HCT116 (cell line): ENCODE measurements at regions not wholly inside any gene's neighbourhood (a gene's known extent, or its start where the extent isn't known, plus 50 kb on each side); places are given as distances from the start of the nearest gene placed in this dataset.

Experiments
- ATAC-seq: fragments of 200-7000 bp; cut with Tn5 transposase; 2 replicates; pipeline ENCODE4 v1.9.1; 2020; ENCODE audit warnings: mild to moderate bottlenecking, moderate library complexity
- BruUV-seq: library from RNA; stranded (reverse); fragments of 400-500 nt; replicated peaks from 2 replicates; lab custom pipeline; 2021; lab: Mats Ljungman, UMichigan
- CTCF ChIA-PET: fragments of 300-600 bp; sonication (Branson Sonifier 250); formaldehyde crosslinking; loops from one replicate; lab custom pipeline; 2021; ENCODE audit warnings: antibody characterized with exemption; lab: Charles Lee
- POLR2A ChIA-PET: fragments of 300-600, 350-600 bp; sonication (Branson Sonifier 250); formaldehyde crosslinking; loops from one replicate; lab custom pipeline; 2021; ENCODE audit warnings: antibody characterized with exemption; lab: Charles Lee
- RAD21 ChIA-PET, 2 experiments: fragments of 300-600 bp; sonication (Branson Sonifier 250); formaldehyde crosslinking; loops; one replicate each; lab custom pipeline; 2023; ENCODE audit warnings: low total read pairs in 2 of 2; ENCODE audit not compliant: uncharacterized antibody in 2 of 2, unreplicated experiment in 2 of 2, low non-redundant PET in 1 of 2; lab: Charles Lee
- DNase-seq: peaks from one replicate; pipeline ENCODE4 v3.0.0-alpha.2; 2010; ENCODE audit warnings: low read depth, low spot score
- H2AFZ ChIP-seq: fragments of 200-600 bp; shearing (Covaris generic), sonication (generic); 2 replicates; pipeline ENCODE4 v1.6.1; 2017; ENCODE audit warnings: low read depth, mixed run types, mixed read lengths, antibody characterized with exemption, low read length; ENCODE audit not compliant: poor library complexity, severe bottlenecking
- H3K27ac ChIP-seq: 2 replicates; pipeline ENCODE4 v1.5.1; 2012; ENCODE audit warnings: low read depth, low read length
- H3K27me3 ChIP-seq: fragments of 200-600 bp; sonication (generic); 2 replicates; pipeline ENCODE4 v1.6.1; 2016; ENCODE audit warnings: mixed run types, low read length, mixed read lengths; ENCODE audit not compliant: insufficient read depth
- H3K36me3 ChIP-seq, 2 experiments: fragments of 200-500 bp in 1 of 2; fragments of 200-600 bp in 1 of 2; sonication (Bioruptor generic) in 1 of 2; sonication (generic) in 1 of 2; 2 replicates each; pipeline versions ENCODE4 v1.5.1 to v1.6.1; 2014 to 2016; ENCODE audit warnings: low read length in 2 of 2, inconsistent platforms in 1 of 2, mixed read lengths in 1 of 2, mixed run types in 1 of 2; ENCODE audit not compliant: insufficient read depth in 2 of 2, control insufficient read depth in 1 of 2
- H3K4me1 ChIP-seq, 2 experiments: fragments of 200-600 bp in 1 of 2; sonication (generic) in 1 of 2; 2 replicates each; pipeline versions ENCODE4 v1.5.1 to v1.6.1; 2012 to 2017; ENCODE audit warnings: low read length in 2 of 2, inconsistent platforms in 1 of 2, mild to moderate bottlenecking in 1 of 2, mixed read lengths in 1 of 2, mixed run types in 1 of 2, moderate library complexity in 1 of 2; ENCODE audit not compliant: insufficient read depth in 2 of 2, control insufficient read depth in 1 of 2
- H3K4me2 ChIP-seq: fragments of 200-600 bp; sonication (generic); 2 replicates; pipeline ENCODE4 v1.6.1; 2017; ENCODE audit warnings: mixed run types, low read length, mixed read lengths
- H3K4me3 ChIP-seq, 2 experiments: fragments of 200-600 bp in 1 of 2; sonication (generic) in 1 of 2; replicated peaks in 1 of 2; 2 replicates each; pipeline ENCODE4 v1.5.1; 2011 to 2016; ENCODE audit warnings: low read length in 2 of 2, control low read depth in 1 of 2, low read depth in 1 of 2, mild to moderate bottlenecking in 1 of 2, mixed read lengths in 1 of 2, mixed run types in 1 of 2
- H3K79me2 ChIP-seq: fragments of 200-600 bp; sonication (generic); 2 replicates; pipeline ENCODE4 v1.6.1; 2017; ENCODE audit warnings: mild to moderate bottlenecking, mixed run types, low read length, moderate library complexity, mixed read lengths; ENCODE audit not compliant: insufficient read depth
- H3K9ac ChIP-seq: fragments of 200-600 bp; sonication (generic); 2 replicates; pipeline ENCODE4 v1.6.1; 2016; ENCODE audit warnings: low read length, mixed read lengths
- H3K9me2 ChIP-seq: fragments of 200-600 bp; sonication (generic), shearing (Covaris generic); 2 replicates; pipeline ENCODE4 v1.6.1; 2017; ENCODE audit warnings: mixed run types, mild to moderate bottlenecking, moderate library complexity; ENCODE audit not compliant: insufficient read depth
- H3K9me3 ChIP-seq, 2 experiments: fragments of 200-500 bp in 1 of 2; fragments of 200-600 bp in 1 of 2; sonication (Bioruptor generic) in 1 of 2; sonication (generic) in 1 of 2; 2 replicates each; pipeline ENCODE4 v1.6.1; 2014 to 2017; ENCODE audit warnings: low read length in 2 of 2, mixed read lengths in 2 of 2, inconsistent platforms in 1 of 2, low read depth in 1 of 2, mild to moderate bottlenecking in 1 of 2, mixed run types in 1 of 2, moderate library complexity in 1 of 2; ENCODE audit not compliant: control insufficient read depth in 1 of 2, insufficient read depth in 1 of 2
- H4K20me1 ChIP-seq: fragments of 200-600 bp; sonication (generic), shearing (Covaris generic); 2 replicates; pipeline ENCODE4 v1.6.1; 2017; ENCODE audit warnings: mixed run types, mild to moderate bottlenecking, moderate library complexity; ENCODE audit not compliant: insufficient read depth
- ATF3 ChIP-seq: IDR thresholded peaks from 2 replicates; pipeline ENCODE4 v1.6.1; 2012
- CBX3 ChIP-seq: IDR thresholded peaks from 2 replicates; pipeline ENCODE4 v1.6.1; 2012; ENCODE audit warnings: low read depth
- CEBPB ChIP-seq: IDR thresholded peaks from 2 replicates; pipeline ENCODE4 v1.6.1; 2012; ENCODE audit warnings: low read depth
- EGR1 ChIP-seq: IDR thresholded peaks from 2 replicates; pipeline ENCODE4 v1.6.1; 2012; ENCODE audit warnings: low read depth
- EZH2 ChIP-seq: fragments of 200-600 bp; sonication (generic); IDR thresholded peaks from 2 replicates; pipeline ENCODE4 v1.6.1; 2017; ENCODE audit warnings: antibody characterized with exemption, mixed run types
- JUND ChIP-seq: IDR thresholded peaks from 2 replicates; pipeline ENCODE4 v1.6.1; 2012
- POLR2AphosphoS5 ChIP-seq: IDR thresholded peaks from 2 replicates; pipeline ENCODE4 v1.6.1; 2011; ENCODE audit warnings: mild to moderate bottlenecking, low read depth, low read length, moderate library complexity
- RAD21 ChIP-seq: IDR thresholded peaks from 2 replicates; pipeline ENCODE4 v1.6.1; 2012; ENCODE audit warnings: low read depth, mild to moderate bottlenecking
- TCF7L2 ChIP-seq: IDR thresholded peaks from 2 replicates; pipeline ENCODE4 v1.7.0; 2011; ENCODE audit warnings: borderline replicate concordance, inconsistent platforms; ENCODE audit not compliant: insufficient read depth, insufficient read length; ENCODE audit errors: extremely low read depth
- YY1 ChIP-seq: IDR thresholded peaks from 2 replicates; pipeline ENCODE4 v1.6.1; 2011; ENCODE audit warnings: low read length, low read depth, moderate library complexity, mild to moderate bottlenecking; ENCODE audit not compliant: insufficient replicate concordance; ENCODE audit errors: extremely low read depth
- ZBTB33 ChIP-seq: IDR thresholded peaks from 2 replicates; pipeline ENCODE4 v1.6.1; 2011; ENCODE audit warnings: mild to moderate bottlenecking, low read length, moderate library complexity; ENCODE audit not compliant: insufficient replicate concordance; ENCODE audit errors: extremely low read depth
- intact Hi-C: fragments of 100-400 bp; cut with micrococcal nuclease; formaldehyde crosslinking; loops from 2 replicates; pipeline ENCODE4 v1.10.0; 2022

- DNase-seq = no peak
- Histone ChIP-seq H3K27ac (no peak overlapping the region), H4K20me1 (no peaks in the 10 kb centered on the region), H3K27me3 (no peaks in the 10 kb centered on the region), H2AFZ (no peak overlapping the region), H3K9ac (no peak overlapping the region), H3K9me3 (no peaks in the 10 kb centered on the region), H3K4me1 (no peaks in the 10 kb centered on the region), H3K36me3 (no peaks in the 10 kb centered on the region), H3K4me2 (no peak overlapping the region), H3K4me3 (no peak overlapping the region), H3K9me2 (no peaks in the 10 kb centered on the region), H3K79me2 (no peaks in the 10 kb centered on the region)
- ChIA-PET CTCF (no interaction called here), POLR2A (no interaction called here), RAD21 (no interaction called here)
- ATAC-seq = no peak
- TF ChIP-seq ATF3 (no peak), JUND (no peak), YY1 (no peak), EZH2 (no peak), ZBTB33 (no peak), CEBPB (no peak), RAD21 (no peak), EGR1 (no peak), CBX3 (no peak), TCF7L2 (no peak), POLR2AphosphoS5 (no peak)
- no TSS peak for BruUV-seq
- intact Hi-C loops = no loop called here
These were observed 138.4 kb upstream of the MAMLD1 start for GRCh38 chrX:150224676-150225075.
